ENCODE measurements at regions not wholly inside any gene's neighbourhood (a gene's known extent, or its start where the extent isn't known, plus 50 kb on each side); places are given as distances from the start of the nearest gene placed in this dataset.

- TF ChIP-seq POLR2AphosphoS5 (IDR thresholded peaks at IDR 0.05; ENCODE audit: low read depth, low read length) (no peak), REST (IDR thresholded peaks at IDR 0.05; ENCODE audit: insufficient read depth in 1 of 2, low read depth in 2 of 2, low read length in 2 of 2) (no peak), TAF1 (IDR thresholded peaks at IDR 0.05; ENCODE audit: borderline replicate concordance, insufficient read depth, low read length) (no peak), FOXP2 (optimal IDR thresholded peaks at IDR 0.05; ENCODE audit: borderline replicate concordance, extremely low read depth, extremely low read length, insufficient read depth) (no peak)
Observed at GRCh38 chr6:74991573-74992332, 214.1 kb downstream of the COL12A1 start.

Data from PFSK-1 (cell line).